ENCODE measurements at regions not wholly inside any gene's neighbourhood (a gene's known extent, or its start where the extent isn't known, plus 50 kb on each side); places are given as distances from the start of the nearest gene placed in this dataset.

DNA sequence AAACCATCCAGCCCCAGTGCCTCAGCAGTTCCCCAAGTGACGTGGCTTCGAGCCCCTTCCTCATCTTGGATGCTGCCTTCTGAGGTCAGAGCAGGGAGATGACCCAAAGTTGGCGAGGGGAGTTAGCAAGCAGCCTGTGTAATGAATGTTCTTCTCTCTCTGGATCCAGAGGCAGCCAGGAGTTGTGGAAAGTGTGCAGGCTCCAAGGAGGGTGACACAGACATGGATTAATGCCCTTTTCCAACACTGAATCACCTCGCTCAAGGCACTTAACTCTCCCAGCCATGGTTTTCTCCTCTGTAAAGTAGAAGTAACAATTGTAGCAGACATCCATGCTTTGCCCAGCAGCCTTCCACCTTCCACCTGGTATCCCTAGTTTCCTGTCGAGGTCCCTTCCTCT is 64.6 kb upstream of the HAND1 start:
- Histone ChIP-seq H3K36me3 (ENCODE audit: control insufficient read depth, insufficient read depth, low read length) (no peaks in the 10 kb centered on the region), H3K9me3 (ENCODE audit: control insufficient read depth, insufficient read depth, low read depth, low read length) (no peaks in the 10 kb centered on the region), H3K27me3 (ENCODE audit: control insufficient read depth, insufficient read depth, low read length) (peaks cover 2% of the 10 kb centered on the region; the same call in 1 of the 2 replicates), H3K4me1 (ENCODE audit: control insufficient read depth, insufficient read depth, low read length) (peaks cover 12% of the 10 kb centered on the region), H3K27ac (ENCODE audit: low read length) (no peak overlapping the region), H3K4me3 (ENCODE audit: low read depth in 2 of 2, low read length in 2 of 2) (no peak overlapping the region)
- no peak for DNase-seq (ENCODE audit: low read depth, low spot score)
- CTCF ChIA-PET: no interaction called here
- BruUV-seq (replicated peaks): no TSS peak
- TF ChIP-seq, protein P1, sequence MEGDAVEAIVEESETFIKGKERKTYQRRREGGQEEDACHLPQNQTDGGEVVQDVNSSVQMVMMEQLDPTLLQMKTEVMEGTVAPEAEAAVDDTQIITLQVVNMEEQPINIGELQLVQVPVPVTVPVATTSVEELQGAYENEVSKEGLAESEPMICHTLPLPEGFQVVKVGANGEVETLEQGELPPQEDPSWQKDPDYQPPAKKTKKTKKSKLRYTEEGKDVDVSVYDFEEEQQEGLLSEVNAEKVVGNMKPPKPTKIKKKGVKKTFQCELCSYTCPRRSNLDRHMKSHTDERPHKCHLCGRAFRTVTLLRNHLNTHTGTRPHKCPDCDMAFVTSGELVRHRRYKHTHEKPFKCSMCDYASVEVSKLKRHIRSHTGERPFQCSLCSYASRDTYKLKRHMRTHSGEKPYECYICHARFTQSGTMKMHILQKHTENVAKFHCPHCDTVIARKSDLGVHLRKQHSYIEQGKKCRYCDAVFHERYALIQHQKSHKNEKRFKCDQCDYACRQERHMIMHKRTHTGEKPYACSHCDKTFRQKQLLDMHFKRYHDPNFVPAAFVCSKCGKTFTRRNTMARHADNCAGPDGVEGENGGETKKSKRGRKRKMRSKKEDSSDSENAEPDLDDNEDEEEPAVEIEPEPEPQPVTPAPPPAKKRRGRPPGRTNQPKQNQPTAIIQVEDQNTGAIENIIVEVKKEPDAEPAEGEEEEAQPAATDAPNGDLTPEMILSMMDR (IDR thresholded peaks at IDR 0.05): no peak
- no peak for TF ChIP-seq TCF7L2 (IDR thresholded peaks at IDR 0.05; ENCODE audit: low read depth, low read length)
- no peak for TF ChIP-seq SIN3A (IDR thresholded peaks at IDR 0.05; ENCODE audit: borderline replicate concordance, insufficient read depth, low read depth, low read length)
- TF ChIP-seq, protein P2, sequence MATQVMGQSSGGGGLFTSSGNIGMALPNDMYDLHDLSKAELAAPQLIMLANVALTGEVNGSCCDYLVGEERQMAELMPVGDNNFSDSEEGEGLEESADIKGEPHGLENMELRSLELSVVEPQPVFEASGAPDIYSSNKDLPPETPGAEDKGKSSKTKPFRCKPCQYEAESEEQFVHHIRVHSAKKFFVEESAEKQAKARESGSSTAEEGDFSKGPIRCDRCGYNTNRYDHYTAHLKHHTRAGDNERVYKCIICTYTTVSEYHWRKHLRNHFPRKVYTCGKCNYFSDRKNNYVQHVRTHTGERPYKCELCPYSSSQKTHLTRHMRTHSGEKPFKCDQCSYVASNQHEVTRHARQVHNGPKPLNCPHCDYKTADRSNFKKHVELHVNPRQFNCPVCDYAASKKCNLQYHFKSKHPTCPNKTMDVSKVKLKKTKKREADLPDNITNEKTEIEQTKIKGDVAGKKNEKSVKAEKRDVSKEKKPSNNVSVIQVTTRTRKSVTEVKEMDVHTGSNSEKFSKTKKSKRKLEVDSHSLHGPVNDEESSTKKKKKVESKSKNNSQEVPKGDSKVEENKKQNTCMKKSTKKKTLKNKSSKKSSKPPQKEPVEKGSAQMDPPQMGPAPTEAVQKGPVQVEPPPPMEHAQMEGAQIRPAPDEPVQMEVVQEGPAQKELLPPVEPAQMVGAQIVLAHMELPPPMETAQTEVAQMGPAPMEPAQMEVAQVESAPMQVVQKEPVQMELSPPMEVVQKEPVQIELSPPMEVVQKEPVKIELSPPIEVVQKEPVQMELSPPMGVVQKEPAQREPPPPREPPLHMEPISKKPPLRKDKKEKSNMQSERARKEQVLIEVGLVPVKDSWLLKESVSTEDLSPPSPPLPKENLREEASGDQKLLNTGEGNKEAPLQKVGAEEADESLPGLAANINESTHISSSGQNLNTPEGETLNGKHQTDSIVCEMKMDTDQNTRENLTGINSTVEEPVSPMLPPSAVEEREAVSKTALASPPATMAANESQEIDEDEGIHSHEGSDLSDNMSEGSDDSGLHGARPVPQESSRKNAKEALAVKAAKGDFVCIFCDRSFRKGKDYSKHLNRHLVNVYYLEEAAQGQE (IDR thresholded peaks at IDR 0.05; ENCODE audit: insufficient read depth in 1 of 2, low read depth in 2 of 2, low read length in 1 of 2): no peak
- no peak for TF ChIP-seq POLR2AphosphoS5 (IDR thresholded peaks at IDR 0.05; ENCODE audit: low read depth, low read length)
- in situ Hi-C loops (cut with HindIII; ENCODE audit: low pct_unique_long_range_greater_than_20kb, low sequenced_read_pairs) (no loop called here), intact Hi-C loops (cut with micrococcal nuclease; ENCODE audit: unreplicated experiment) (no loop called here)
- POLR2A ChIA-PET: no interaction called here
- ATAC-seq: peak; percentile 29

DNA sequence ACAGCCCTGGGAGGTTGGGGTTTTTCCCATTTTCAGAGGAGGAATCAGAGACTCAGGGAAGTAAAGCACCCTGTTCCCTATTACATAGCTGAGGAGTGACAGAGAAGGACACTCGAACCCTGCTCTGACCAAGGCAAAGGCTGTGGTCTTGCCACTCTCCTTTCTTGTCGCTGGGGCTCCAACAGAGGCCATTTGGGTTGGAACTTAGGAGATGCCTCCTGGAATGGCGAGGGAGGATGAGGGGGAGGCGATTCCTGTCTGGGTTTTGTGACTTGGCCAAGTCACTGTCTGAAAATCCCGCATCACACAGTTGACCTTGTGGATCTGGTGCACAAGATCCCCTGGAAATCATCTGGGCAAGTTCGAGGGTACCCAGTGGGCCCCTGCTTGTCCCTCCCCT is 64.0 kb upstream of the HAND1 start:
- Histone ChIP-seq H3K36me3 (ENCODE audit: control insufficient read depth, insufficient read depth, low read length) (no peaks in the 10 kb centered on the region), H3K4me3 (ENCODE audit: low read depth in 2 of 2, low read length in 2 of 2) (no peak overlapping the region), H3K27me3 (ENCODE audit: control insufficient read depth, insufficient read depth, low read length) (peaks cover 2% of the 10 kb centered on the region; the same call in 1 of the 2 replicates), H3K9me3 (ENCODE audit: control insufficient read depth, insufficient read depth, low read depth, low read length) (no peaks in the 10 kb centered on the region), H3K27ac (ENCODE audit: low read length) (no peak overlapping the region), H3K4me1 (ENCODE audit: control insufficient read depth, insufficient read depth, low read length) (peaks cover 12% of the 10 kb centered on the region)
- BruUV-seq (replicated peaks): no TSS peak
- ATAC-seq: no peak
- in situ Hi-C loops (cut with HindIII; ENCODE audit: low pct_unique_long_range_greater_than_20kb, low sequenced_read_pairs) (no loop called here), intact Hi-C loops (cut with micrococcal nuclease; ENCODE audit: unreplicated experiment) (no loop called here)
- POLR2A ChIA-PET: no interaction called here
- DNase-seq (ENCODE audit: low read depth, low spot score): no peak
- TF ChIP-seq SIN3A (IDR thresholded peaks at IDR 0.05; ENCODE audit: borderline replicate concordance, insufficient read depth, low read depth, low read length) (no peak), POLR2AphosphoS5 (IDR thresholded peaks at IDR 0.05; ENCODE audit: low read depth, low read length) (no peak), TCF7L2 (IDR thresholded peaks at IDR 0.05; ENCODE audit: low read depth, low read length) (no peak)
- TF ChIP-seq, protein P1 (IDR thresholded peaks at IDR 0.05): no peak
- TF ChIP-seq, protein P2 (IDR thresholded peaks at IDR 0.05; ENCODE audit: insufficient read depth in 1 of 2, low read depth in 2 of 2, low read length in 1 of 2): no peak
- CTCF ChIA-PET: no interaction called here
